G401 (cell line): ENCODE measurements at regions not wholly inside any gene's neighbourhood (a gene's known extent, or its start where the extent isn't known, plus 50 kb on each side); places are given as distances from the start of the nearest gene placed in this dataset.
"Not testable (repeated sequence)": the region's sequence is repeated elsewhere in the genome, so short reads cannot be mapped to it uniquely, and the experiment has no call there.

Experiments
- DNase-seq: peaks from one replicate; pipeline ENCODE4 v3.0.0-alpha.2; 2015; ENCODE audit warnings: low spot score
- in situ Hi-C: cut with HindIII; loops from 2 replicates; pipeline ENCODE4 v1.10.0; 2016; ENCODE audit warnings: low sequenced_read_pairs, mixed read lengths

DNA sequence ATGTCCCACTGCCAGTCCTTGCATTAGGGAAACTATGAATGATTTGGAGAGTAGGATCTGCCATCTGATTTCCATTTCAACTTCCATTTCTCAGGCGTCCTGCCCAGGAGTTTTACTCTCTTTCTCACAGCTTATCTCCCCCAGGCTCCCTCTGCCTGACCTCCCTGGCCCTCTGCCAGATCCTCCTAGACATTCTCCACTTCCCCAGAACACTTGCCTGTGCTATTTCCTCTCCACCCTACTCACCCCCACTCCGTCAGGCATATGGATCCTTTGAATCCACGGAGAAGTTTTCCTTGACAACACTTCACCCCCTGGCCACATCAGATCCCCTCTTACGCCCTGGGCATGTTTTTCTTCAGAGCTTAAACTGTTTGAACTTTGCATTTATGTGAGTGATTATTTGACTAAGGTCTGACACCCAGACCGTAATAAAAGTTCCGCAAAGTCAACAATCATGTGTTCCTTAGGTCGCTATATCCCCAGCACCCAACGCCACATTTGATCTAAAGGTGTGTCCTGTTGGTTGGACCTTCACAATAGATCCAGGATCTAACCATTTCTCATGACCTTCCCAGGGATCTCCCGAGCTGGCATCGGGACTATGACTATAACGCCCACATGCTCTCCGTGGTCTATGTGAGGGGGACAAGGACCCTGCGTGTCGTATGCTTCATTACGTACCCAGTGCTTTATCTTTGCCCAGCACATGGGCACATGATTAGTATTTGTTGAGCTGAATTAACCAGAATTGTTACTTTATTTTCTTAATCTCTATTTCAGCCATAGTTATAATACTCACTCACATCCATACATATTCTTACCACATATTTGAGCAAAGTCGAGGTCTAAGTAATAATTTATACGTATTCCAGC lies 255.8 kb upstream of the FOXN3 start:
- in situ Hi-C loops: no loop called here
- DNase-seq: no peak

DNA sequence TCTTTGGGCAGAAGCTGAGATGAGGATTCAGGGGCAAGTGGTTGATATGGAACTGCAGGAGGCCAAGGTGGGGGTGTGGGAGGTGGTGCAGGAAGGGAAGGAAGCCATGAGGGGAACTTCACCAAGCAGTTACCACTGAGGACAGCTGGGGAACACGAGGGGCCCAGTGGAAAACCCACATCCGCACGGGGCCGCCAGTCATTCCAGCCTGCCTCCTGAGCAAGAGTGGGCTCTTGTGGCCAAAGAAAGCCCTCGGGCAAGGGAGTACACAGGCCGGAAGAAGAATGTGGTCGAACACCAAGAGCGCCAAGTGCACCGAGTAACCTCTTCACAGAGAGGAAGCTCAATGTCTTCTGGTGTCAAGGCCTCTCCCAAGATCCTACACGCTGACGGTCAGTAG lies 252.2 kb upstream of the FOXN3 start:
- no peak for DNase-seq
- in situ Hi-C loops: no loop called here

DNA sequence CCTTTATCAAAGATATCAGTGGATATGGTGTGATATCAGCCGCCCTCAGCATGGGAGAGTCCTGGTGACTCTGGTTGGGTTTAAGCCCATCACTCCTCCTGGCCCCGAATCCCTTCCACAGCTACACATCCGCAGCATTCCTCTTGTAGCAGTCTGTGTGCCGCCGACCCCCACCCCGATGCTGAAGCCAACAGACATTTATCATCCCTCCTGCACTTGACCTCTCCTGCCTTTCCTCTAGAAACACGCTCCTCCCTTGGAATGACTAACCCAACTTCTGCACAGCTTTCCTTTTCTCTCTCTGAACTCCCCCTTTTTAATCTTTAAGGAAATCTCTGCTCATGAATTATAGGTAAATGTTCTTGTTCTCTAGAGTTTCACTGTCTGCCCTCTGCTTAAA lies 250.9 kb upstream of the FOXN3 start:
- DNase-seq: no peak
- in situ Hi-C loops: no loop called here

DNA sequence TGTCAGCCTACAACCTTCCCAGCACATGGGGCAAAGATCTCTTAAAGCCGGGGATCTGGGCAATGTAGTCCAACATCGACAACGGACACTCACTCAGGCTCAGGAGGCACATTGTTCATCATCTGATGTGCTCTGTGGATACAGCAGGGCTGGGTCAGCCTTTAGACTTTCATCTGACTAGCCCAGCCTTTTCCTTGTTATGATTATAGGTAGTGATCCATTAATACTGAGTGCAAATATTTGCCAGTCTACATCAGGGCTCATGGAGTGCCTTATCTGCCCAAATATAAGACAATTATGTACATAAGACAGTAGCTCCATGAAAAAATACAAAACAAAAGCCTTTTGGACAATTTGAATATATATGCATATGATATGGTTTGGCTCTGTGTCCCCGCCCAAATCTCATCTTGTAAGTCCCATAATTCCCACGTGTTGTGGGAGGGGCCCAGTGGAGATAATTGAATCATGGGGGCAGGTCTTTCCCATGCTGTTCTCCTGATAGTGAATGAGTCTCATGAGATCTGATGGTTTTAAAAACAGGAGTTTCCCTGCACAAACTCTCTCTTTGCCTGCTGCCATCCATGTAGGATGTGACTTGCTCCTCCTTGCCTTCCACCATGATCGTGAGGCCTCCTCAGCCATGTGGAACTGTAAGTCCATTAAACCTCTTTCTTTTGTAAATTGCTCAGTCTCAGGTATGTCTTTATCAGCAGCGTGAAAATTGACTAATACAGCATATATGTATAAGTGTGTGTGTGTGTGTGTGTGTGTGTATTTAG lies 248.5 kb upstream of the FOXN3 start:
- DNase-seq, in situ Hi-C loops: not testable (repeated sequence)

DNA sequence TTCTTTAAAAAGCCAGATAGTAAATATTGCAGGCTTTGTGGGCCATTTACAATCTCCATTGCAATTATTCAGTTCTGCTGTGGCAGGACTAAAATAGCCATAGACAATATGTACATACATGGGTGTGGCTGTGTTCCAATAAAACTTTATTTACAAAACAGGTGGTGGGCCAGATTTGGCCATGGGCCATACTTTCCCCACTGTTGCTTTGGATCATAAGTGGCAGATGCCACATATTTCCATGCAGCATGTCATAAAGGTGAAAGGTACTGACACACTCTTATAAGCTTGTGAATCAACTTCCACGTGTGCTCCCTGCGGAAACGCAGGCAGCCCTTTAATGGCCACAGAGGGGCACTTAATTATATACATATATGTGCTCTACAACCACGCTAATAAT lies 244.4 kb upstream of the FOXN3 start:
- in situ Hi-C loops: no loop called here
- DNase-seq: no peak

DNA sequence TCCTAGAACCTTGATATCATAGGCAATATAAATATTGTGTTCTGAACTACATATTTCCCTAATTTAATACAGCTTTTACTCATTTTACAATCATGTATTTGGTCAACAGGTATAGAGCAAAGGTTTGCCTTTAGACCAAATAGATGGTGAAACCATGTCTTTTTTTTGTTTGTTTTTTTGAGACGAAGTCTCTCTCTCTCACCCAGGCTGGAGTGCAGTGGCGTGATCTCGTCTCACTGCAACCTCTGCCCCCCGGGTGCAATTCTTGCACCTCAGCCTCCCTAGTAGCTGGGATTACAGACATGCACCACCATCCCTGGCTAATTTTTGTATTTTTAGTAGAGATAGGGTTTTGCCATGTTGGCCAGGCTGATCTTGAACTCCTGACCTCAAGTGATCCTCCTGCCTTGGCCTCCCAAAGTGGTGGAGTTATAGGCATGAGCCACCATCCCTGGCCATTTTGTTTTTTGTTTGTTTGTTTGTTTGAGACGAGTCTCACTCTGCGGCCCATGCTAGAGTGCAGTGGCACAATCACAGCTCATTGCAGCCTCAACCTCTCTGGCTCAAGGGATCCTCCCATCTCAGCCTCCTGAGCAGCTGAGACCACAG lies 243.7 kb upstream of the FOXN3 start:
- DNase-seq, in situ Hi-C loops: not testable (repeated sequence)

DNA sequence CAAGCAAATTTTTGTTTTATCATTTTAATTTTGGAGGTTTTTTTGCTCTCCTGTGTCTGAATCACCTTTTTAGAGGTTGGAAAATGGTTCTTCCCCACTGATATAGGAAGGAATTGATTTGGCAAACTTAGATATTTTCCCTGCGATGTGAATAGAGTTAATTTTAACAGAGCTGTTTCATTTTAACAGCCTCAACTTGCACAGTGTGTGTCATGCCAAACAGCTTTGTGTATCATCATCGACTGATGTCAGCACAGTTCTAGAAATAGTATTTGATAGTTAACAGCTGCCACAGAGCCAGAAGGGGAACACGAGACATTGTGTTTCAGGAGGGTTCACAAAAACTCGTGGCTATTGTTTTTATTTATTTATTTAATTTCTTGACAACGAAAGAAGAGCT lies 243.1 kb upstream of the FOXN3 start:
- peak; percentile 4 for DNase-seq
- in situ Hi-C loops: no loop called here

DNA sequence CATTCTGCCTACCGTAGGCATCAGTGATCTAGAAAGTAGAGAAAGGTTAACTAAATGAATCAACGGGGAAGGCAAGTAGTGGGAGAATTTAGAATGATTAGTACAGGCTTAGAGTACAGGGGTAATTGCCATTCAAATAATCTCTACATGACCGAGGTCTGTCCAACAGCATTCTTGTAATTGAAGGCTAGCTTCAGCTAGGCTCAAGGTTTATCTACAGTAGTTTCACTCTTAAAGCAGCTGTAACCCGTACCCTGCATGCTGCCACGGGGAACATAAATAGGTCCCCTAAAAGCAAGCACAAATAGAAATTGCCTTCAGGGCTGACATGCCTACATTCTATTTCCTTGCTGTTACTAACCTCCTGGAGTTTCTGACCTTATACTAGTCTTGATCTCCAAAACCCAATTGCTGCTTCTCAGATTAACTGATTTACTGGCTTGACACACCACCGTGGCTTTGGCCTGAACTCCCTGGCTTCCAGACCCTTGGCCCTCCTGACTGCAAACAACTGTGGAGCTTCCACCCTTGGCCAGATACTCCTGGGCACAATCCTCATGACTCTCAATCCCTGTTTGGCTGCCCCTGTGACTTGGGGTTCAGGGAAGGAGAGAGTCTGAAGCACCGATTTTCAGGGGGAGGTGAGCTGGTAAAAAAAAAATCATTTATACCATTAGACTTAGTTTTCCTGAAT lies 242.1 kb upstream of the FOXN3 start:
- DNase-seq: peak; percentile 9
- in situ Hi-C loops: no loop called here

DNA sequence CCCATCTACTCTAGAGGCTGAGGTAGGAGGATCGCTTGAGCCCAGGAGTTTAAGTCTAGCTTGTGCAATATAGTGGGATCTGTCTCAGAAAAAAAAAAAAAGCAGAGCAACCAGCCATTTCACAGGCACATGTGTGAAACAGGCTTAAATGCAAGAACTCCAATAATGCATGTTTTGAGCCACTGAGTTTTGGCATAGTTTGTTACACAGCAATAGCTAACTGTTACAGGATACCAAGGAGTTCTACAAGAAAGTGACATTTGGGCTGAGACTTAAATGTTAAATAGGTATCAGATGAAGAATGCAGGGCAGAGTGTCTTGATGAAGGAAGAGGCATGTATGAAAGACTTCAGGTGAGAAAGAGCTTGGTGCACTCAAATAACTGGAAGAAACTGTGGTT lies 240.0 kb upstream of the FOXN3 start:
- in situ Hi-C loops: no loop called here
- no peak for DNase-seq

DNA sequence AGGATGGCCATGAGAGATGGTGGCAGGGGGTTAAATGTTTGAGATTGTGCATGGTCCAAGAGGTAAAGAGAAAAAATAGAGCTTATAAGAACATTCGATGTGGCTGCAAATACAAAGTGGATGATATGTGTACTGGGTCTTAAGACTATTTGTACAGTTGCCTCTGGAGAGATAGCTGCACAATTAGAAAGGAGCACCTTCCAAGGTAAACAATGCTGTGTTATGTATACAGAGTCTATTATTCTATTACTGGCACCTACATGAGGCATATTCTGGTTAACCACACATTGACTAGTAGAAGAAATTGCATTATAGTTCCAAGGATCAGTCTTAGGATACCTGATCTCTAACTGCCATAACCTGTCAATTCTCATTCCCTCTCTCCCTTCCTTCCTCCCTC lies 238.0 kb upstream of the FOXN3 start:
- in situ Hi-C loops: no loop called here
- DNase-seq: no peak

DNA sequence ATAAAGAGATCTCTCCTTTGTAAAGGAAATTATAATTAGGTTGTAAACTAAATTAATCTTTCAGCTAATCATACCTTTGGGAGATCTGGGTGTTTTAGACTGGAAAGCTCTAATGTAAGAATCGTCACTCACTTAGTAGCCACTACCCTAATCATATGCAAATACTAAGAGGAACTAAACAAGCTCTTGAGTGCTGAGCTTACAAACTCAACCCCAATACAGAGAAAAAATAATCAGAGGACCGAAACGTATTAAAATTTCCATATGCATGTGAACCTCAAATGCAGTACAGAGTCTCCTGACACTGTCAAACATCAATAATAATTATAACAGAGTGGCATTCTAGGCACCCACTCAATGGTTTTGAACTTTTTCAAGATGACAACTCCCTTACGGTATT lies 235.3 kb upstream of the FOXN3 start:
- DNase-seq: no peak
- in situ Hi-C loops: no loop called here

DNA sequence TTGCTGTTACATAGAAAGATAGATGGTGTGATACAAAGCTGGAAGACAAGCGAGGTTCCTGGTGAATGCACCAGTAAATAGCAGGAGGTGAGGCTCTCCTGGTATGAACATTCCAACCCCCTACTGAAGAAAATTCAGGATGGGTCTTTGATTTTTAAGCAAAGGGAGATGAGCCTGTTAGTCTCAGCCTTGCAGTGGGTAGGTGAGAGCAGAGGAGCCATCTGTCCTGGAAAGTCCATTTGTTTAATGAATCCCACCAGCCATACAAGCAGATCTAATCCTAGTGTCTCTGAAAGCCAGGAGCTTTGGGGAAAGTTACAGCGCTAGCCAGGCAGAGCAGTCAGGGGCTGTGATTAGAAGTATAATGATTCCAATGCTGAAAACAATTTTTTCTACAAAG lies 234.8 kb upstream of the FOXN3 start:
- DNase-seq: no peak
- in situ Hi-C loops: no loop called here

DNA sequence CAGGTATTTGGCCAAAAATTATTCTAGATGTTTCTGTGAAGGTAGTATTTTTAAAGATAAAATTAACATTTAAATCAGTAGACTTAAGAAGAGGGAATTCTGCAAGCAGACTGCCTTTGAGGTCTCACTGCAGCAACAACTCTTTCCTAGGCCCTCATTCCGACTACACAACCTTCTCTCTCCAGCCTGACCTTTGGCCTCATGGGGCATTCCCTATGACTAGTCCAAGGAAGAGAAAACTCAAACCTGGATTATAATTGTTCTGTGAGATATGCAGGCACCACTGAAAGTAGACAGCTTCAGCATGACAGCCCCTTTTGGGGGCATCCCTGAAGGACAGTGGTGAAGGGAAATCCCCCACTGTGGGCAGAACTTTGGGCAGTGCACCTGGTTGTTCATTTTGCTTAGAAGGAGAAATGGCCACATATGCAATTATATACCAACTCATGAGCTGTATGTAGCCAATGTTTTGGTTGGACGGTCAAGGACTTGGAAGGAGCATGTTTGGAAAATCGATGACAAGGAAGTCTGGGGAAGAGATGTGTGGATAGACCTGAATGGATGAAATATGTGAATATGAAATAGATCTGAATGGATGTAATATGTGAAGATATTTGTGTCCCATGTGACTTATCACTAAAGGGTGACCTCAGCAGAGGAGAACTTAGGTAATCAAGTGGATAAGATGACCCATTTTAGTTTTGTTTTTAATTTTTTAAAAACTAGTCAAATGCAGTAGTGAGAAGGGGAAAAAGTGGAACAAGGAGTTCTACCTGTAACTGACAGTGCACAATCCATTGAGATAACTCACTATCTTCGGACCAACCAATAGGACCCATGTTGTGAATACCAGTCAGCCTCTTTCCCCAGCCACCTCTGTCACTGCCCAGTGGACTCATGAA lies 233.3 kb upstream of the FOXN3 start:
- DNase-seq: no peak
- in situ Hi-C loops: no loop called here

DNA sequence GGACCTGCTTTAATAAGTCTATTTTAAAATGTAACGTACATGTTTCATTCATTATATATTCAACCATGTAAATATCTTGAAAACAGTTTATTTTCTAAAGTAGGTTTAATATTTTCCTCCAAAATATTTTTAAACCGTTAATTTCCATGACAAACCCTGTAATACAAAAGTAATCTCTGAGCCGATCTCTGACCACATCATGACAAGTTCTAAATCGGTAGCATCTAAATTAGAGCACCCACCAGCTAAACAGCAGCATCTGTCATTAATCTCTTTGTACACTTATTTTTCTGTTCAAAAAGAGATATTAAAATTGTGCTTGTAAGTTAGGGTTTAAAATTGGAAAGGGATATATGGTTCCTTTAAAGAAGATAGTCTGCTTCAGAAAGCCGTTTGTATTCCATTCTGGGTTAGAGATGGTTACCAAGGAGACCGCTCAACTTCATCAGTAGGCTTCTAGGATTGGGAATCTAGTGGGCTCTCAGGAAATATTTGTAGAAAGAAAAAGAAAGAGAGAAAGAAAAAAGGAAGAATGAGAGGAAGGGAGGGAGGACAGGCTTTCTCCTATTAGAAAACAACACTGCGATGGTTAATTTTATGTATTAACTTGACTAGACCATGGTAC lies 232.5 kb upstream of the FOXN3 start:
- no peak for DNase-seq
- in situ Hi-C loops: no loop called here

DNA sequence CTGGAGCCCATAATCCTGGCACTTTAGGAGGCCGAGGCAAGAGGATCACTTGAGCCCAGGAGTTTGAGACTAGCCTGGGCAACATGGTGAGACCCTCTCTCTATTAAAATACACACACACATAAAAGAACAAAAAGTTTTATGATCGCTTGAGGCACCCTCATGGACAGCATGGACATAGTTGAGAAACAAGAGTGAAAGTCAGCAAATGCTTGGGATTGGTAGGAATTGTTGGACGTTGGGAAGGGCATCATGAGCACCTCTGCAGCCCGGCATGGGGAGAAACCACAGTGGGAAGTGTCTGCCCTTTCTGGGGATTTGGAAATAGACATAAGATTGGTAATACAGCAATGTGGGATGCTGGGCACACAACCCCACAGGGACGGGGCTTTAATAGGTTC lies 231.9 kb upstream of the FOXN3 start:
- in situ Hi-C loops: no loop called here
- DNase-seq: no peak

DNA sequence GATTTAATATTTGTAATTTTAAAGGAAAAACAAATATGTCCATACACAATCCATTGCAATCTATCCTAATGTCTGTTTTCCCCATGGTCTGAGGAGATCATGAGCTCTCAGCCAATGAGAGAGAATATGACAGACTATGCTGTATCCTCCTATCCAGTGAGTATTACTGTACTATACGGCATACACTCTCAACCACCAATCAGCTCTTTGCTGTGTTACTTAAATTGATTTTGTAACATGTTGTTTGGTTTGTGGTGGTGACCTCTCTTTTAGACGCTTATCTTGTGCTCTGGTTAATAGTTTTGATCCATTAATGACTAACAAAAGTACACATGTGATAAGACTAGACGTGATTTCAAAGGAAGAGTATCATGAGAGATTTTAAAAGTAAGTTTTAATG lies 231.5 kb upstream of the FOXN3 start:
- in situ Hi-C loops: no loop called here

DNA sequence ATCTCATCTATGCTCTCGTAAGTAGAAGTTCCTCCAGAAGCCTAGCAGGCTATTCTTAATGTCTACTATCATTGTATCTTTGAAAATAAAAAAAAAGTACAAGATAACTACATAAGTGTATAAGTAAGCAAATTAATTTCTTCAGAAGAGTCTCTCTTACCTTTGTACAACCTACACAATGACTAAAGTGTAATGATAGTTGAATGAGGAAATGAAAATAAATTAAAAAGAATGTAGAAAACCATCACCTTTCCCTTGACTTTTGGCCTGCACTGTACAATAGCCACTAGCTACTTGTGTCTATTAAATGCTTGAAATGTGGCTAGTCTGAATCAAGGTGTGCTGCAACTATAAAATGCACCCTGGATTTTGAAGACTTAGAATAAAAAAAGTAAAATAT lies 229.9 kb upstream of the FOXN3 start:
- in situ Hi-C loops: no loop called here
- no peak for DNase-seq

More for the DNA sequence above, 231.5 kb upstream of the FOXN3 start:
- DNase-seq: no peak

DNA sequence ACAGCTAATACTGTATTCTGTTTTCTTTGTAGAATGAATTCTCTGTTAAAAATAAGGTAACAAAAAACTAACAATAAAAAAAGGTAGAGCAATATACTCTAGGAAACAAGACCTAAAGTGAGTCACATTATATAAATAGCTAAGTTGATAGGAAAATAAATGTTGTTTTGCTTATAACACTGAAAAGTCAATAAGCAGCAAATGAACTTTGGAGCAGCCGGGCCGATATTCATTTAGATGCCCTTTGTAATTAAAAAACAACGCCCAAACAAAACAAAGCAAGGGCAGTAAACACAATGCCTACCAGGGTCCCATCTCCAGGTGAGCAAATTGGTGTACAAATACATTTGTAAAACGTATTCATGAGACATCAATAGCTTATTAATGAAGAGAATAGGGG lies 227.6 kb upstream of the FOXN3 start:
- DNase-seq: no peak
- in situ Hi-C loops: no loop called here
